ENCODE measurements at regions not wholly inside any gene's neighbourhood (a gene's known extent, or its start where the extent isn't known, plus 50 kb on each side); places are given as distances from the start of the nearest gene placed in this dataset.
"Not testable (repeated sequence)": the region's sequence is repeated elsewhere in the genome, so short reads cannot be mapped to it uniquely, and the experiment has no call there.

GRCh38 chr1:148432318-148432717, 50.8 kb downstream of the PPIAL4G start:
- H3K9me3 ChIP-seq (ENCODE audit: control insufficient read depth, low read length); H3K4me3 ChIP-seq (ENCODE audit: low read length); H3K36me3 ChIP-seq (ENCODE audit: control insufficient read depth, insufficient read depth, low read length); H3K9ac ChIP-seq (ENCODE audit: low read length); H3K27me3 ChIP-seq (ENCODE audit: control insufficient read depth, insufficient read depth, low read length); H3K4me1 ChIP-seq (ENCODE audit: control insufficient read depth, insufficient read depth, low read length): not testable (repeated sequence)

GRCh38 chr1:148429856-148430255, 53.2 kb downstream of the PPIAL4G start:
- H3K27me3 ChIP-seq (ENCODE audit: control insufficient read depth, insufficient read depth, low read length); H3K4me3 ChIP-seq (ENCODE audit: low read length); H3K4me1 ChIP-seq (ENCODE audit: control insufficient read depth, insufficient read depth, low read length); H3K36me3 ChIP-seq (ENCODE audit: control insufficient read depth, insufficient read depth, low read length); H3K9me3 ChIP-seq (ENCODE audit: control insufficient read depth, low read length); H3K9ac ChIP-seq (ENCODE audit: low read length): not testable (repeated sequence)

- H3K36me3 ChIP-seq (ENCODE audit: control insufficient read depth, insufficient read depth, low read length); H3K9me3 ChIP-seq (ENCODE audit: control insufficient read depth, low read length); H3K27me3 ChIP-seq (ENCODE audit: control insufficient read depth, insufficient read depth, low read length); H3K9ac ChIP-seq (ENCODE audit: low read length); H3K4me3 ChIP-seq (ENCODE audit: low read length): not testable (repeated sequence)
- peaks cover 12% of the 10 kb centered on the region for H3K4me1 ChIP-seq (ENCODE audit: control insufficient read depth, insufficient read depth, low read length)
Observed at GRCh38 chr1:148426940-148427611, 56.0 kb downstream of the PPIAL4G start.

- peaks cover 12% of the 10 kb centered on the region for H3K4me1 ChIP-seq (ENCODE audit: control insufficient read depth, insufficient read depth, low read length)
- H3K4me3 ChIP-seq (ENCODE audit: low read length); H3K9me3 ChIP-seq (ENCODE audit: control insufficient read depth, low read length); H3K27me3 ChIP-seq (ENCODE audit: control insufficient read depth, insufficient read depth, low read length); H3K36me3 ChIP-seq (ENCODE audit: control insufficient read depth, insufficient read depth, low read length); H3K9ac ChIP-seq (ENCODE audit: low read length): not testable (repeated sequence)
Observed at GRCh38 chr1:148426385-148426784, 56.7 kb downstream of the PPIAL4G start.

GRCh38 chr1:148424143-148425003, 58.7 kb downstream of the PPIAL4G start:
- not testable (repeated sequence) for H3K27me3 ChIP-seq (ENCODE audit: control insufficient read depth, insufficient read depth, low read length); H3K9ac ChIP-seq (ENCODE audit: low read length); H3K9me3 ChIP-seq (ENCODE audit: control insufficient read depth, low read length); H3K4me3 ChIP-seq (ENCODE audit: low read length); H3K36me3 ChIP-seq (ENCODE audit: control insufficient read depth, insufficient read depth, low read length)
- peaks cover 12% of the 10 kb centered on the region for H3K4me1 ChIP-seq (ENCODE audit: control insufficient read depth, insufficient read depth, low read length)

GRCh38 chr1:148422921-148423320, 60.2 kb downstream of the PPIAL4G start:
- not testable (repeated sequence) for H3K27me3 ChIP-seq (ENCODE audit: control insufficient read depth, insufficient read depth, low read length)

GRCh38 chr1:148417241-148417640, 65.9 kb downstream of the PPIAL4G start:
- not testable (repeated sequence) for H3K4me1 ChIP-seq (ENCODE audit: control insufficient read depth, insufficient read depth, low read length); H3K9me3 ChIP-seq (ENCODE audit: control insufficient read depth, low read length); H3K9ac ChIP-seq (ENCODE audit: low read length); H3K27me3 ChIP-seq (ENCODE audit: control insufficient read depth, insufficient read depth, low read length); H3K36me3 ChIP-seq (ENCODE audit: control insufficient read depth, insufficient read depth, low read length); H3K4me3 ChIP-seq (ENCODE audit: low read length)

More at GRCh38 chr1:148422921-148423320, 60.2 kb downstream of the PPIAL4G start:
- H3K4me1 ChIP-seq (ENCODE audit: control insufficient read depth, insufficient read depth, low read length) = peaks cover 12% of the 10 kb centered on the region
- H3K9ac ChIP-seq (ENCODE audit: low read length); H3K4me3 ChIP-seq (ENCODE audit: low read length); H3K9me3 ChIP-seq (ENCODE audit: control insufficient read depth, low read length); H3K36me3 ChIP-seq (ENCODE audit: control insufficient read depth, insufficient read depth, low read length): not testable (repeated sequence)

GRCh38 chr1:148413385-148413784, 69.7 kb downstream of the PPIAL4G start:
- H3K9me3 ChIP-seq (ENCODE audit: control insufficient read depth, low read length); H3K4me3 ChIP-seq (ENCODE audit: low read length); H3K27me3 ChIP-seq (ENCODE audit: control insufficient read depth, insufficient read depth, low read length); H3K4me1 ChIP-seq (ENCODE audit: control insufficient read depth, insufficient read depth, low read length); H3K36me3 ChIP-seq (ENCODE audit: control insufficient read depth, insufficient read depth, low read length); H3K9ac ChIP-seq (ENCODE audit: low read length): not testable (repeated sequence)

GRCh38 chr1:148404786-148405568, 78.1 kb downstream of the PPIAL4G start:
- H3K4me1 ChIP-seq (ENCODE audit: control insufficient read depth, insufficient read depth, low read length); H3K9me3 ChIP-seq (ENCODE audit: control insufficient read depth, low read length); H3K4me3 ChIP-seq (ENCODE audit: low read length); H3K9ac ChIP-seq (ENCODE audit: low read length); H3K27me3 ChIP-seq (ENCODE audit: control insufficient read depth, insufficient read depth, low read length); H3K36me3 ChIP-seq (ENCODE audit: control insufficient read depth, insufficient read depth, low read length): not testable (repeated sequence)

- H3K4me1 ChIP-seq (ENCODE audit: control insufficient read depth, insufficient read depth, low read length); H3K36me3 ChIP-seq (ENCODE audit: control insufficient read depth, insufficient read depth, low read length); H3K27me3 ChIP-seq (ENCODE audit: control insufficient read depth, insufficient read depth, low read length); H3K4me3 ChIP-seq (ENCODE audit: low read length); H3K9ac ChIP-seq (ENCODE audit: low read length); H3K9me3 ChIP-seq (ENCODE audit: control insufficient read depth, low read length): not testable (repeated sequence)
Observed at GRCh38 chr1:148403925-148404324, 79.2 kb downstream of the PPIAL4G start.

GRCh38 chr1:148403085-148403456, 80.0 kb downstream of the PPIAL4G start:
- H3K27me3 ChIP-seq (ENCODE audit: control insufficient read depth, insufficient read depth, low read length); H3K36me3 ChIP-seq (ENCODE audit: control insufficient read depth, insufficient read depth, low read length); H3K9ac ChIP-seq (ENCODE audit: low read length); H3K4me3 ChIP-seq (ENCODE audit: low read length); H3K4me1 ChIP-seq (ENCODE audit: control insufficient read depth, insufficient read depth, low read length); H3K9me3 ChIP-seq (ENCODE audit: control insufficient read depth, low read length): not testable (repeated sequence)

All from mucosa of stomach (tissue), 1 donor.